ENCODE measurements at regions not wholly inside any gene's neighbourhood (a gene's known extent, or its start where the extent isn't known, plus 50 kb on each side); places are given as distances from the start of the nearest gene placed in this dataset.
A peak's percentile ranks its signal among the peaks of the same experiment; 100 is the strongest.

- DNase-seq (ENCODE audit: low read depth), result no peak
- no peak for TF ChIP-seq CTCF (IDR thresholded peaks at IDR 0.05; ENCODE audit: control insufficient read depth, extremely low read depth, insufficient read depth)
- no peak overlapping the region for H3K4me3 ChIP-seq (ENCODE audit: low read depth, low read length)
Observed at GRCh38 chr13:22736084-22736767, 444.6 kb upstream of the SGCG start.

GRCh38 chr13:22736768-22737092, 444.0 kb upstream of the SGCG start:
- no peak for TF ChIP-seq CTCF (IDR thresholded peaks at IDR 0.05; ENCODE audit: control insufficient read depth, extremely low read depth, insufficient read depth)
- H3K4me3 ChIP-seq (ENCODE audit: low read depth, low read length), result no peak overlapping the region
- DNase-seq (ENCODE audit: low read depth), result no peak

- TF ChIP-seq CTCF (IDR thresholded peaks at IDR 0.05; ENCODE audit: control insufficient read depth, extremely low read depth, insufficient read depth), result no peak
- no peak overlapping the region for H3K4me3 ChIP-seq (ENCODE audit: low read depth, low read length)
- no peak for DNase-seq (ENCODE audit: low read depth)
Observed at GRCh38 chr13:22738357-22738756, 442.4 kb upstream of the SGCG start.

- peak; percentile 33 for TF ChIP-seq CTCF (IDR thresholded peaks at IDR 0.05; ENCODE audit: control insufficient read depth, extremely low read depth, insufficient read depth)
- no peak for DNase-seq (ENCODE audit: low read depth)
- H3K4me3 ChIP-seq (ENCODE audit: low read depth, low read length), result no peak overlapping the region
Observed at GRCh38 chr13:22740264-22740663, 440.5 kb upstream of the SGCG start.

GRCh38 chr13:22744688-22745452, 435.9 kb upstream of the SGCG start:
- no peak for TF ChIP-seq CTCF (IDR thresholded peaks at IDR 0.05; ENCODE audit: control insufficient read depth, extremely low read depth, insufficient read depth)
- DNase-seq (ENCODE audit: low read depth), result no peak
- no peak overlapping the region for H3K4me3 ChIP-seq (ENCODE audit: low read depth, low read length)

GRCh38 chr13:22748866-22749577, 431.8 kb upstream of the SGCG start:
- no peak overlapping the region for H3K4me3 ChIP-seq (ENCODE audit: low read depth, low read length)
- TF ChIP-seq CTCF (IDR thresholded peaks at IDR 0.05; ENCODE audit: control insufficient read depth, extremely low read depth, insufficient read depth), result no peak
- DNase-seq (ENCODE audit: low read depth), result no peak
